HepG2 (cell line): ENCODE measurements at regions not wholly inside any gene's neighbourhood (a gene's known extent, or its start where the extent isn't known, plus 50 kb on each side); places are given as distances from the start of the nearest gene placed in this dataset.

Source experiments
- ATAC-seq: fragments of 200-7000 bp; cut with Tn5 transposase; 3 replicates; pipeline ENCODE4 v1.9.1; 2020; ENCODE audit warnings: mild to moderate bottlenecking, moderate library complexity
- BruUV-seq: library from RNA; stranded (reverse); fragments of 400-500 nt; replicated peaks from 2 replicates; lab custom pipeline; 2021; lab: Mats Ljungman, UMichigan
- CTCF ChIA-PET: fragments of 300-600 bp; formaldehyde crosslinking; extraction: SDS; loops from one replicate; lab custom pipeline; 2021; ENCODE audit warnings: low total read pairs, inconsistent platforms, low intra/inter-chr PET ratio; lab: Yijun Ruan, JAX
- POLR2A ChIA-PET: fragments of 350-600 bp; sonication (Branson Sonifier 250); formaldehyde crosslinking; loops from one replicate; lab custom pipeline; 2020; ENCODE audit warnings: antibody characterized with exemption, inconsistent platforms; lab: Yijun Ruan, JAX
- DNase-seq: peaks from one replicate; pipeline ENCODE4 v3.0.0-alpha.2; 2015; ENCODE audit warnings: low spot score
- FAIRE-seq: peaks from 3 replicates; lab custom pipeline; 2011; peaks lifted over from hg19 to GRCh38; lab: Jason Lieb, UNC
- H2AFZ ChIP-seq: one replicate; pipeline ENCODE4 v1.6.1; 2011; ENCODE audit warnings: low read length, inconsistent platforms
- H3K27ac ChIP-seq: fragments of 300-600 bp; 3 replicates; pipeline ENCODE4 v1.8.0; 2011; ENCODE audit warnings: mixed run types, mild to moderate bottlenecking, mixed read lengths, low read length, inconsistent platforms; ENCODE audit not compliant: insufficient read depth; ENCODE audit errors: extremely low read length
- H3K27me3 ChIP-seq, 2 experiments: fragments of 200-600 bp in 1 of 2; 2 replicates in 1 of 2; 3 replicates in 1 of 2; pipeline versions ENCODE4 v1.6.0 to v1.8.0; 2011; ENCODE audit warnings: low read length in 2 of 2, mild to moderate bottlenecking in 2 of 2, moderate library complexity in 2 of 2, inconsistent platforms in 1 of 2; ENCODE audit not compliant: insufficient read depth in 2 of 2, control insufficient read depth in 1 of 2
- H3K36me3 ChIP-seq, 2 experiments: fragments of 200-600 bp in 1 of 2; replicated peaks in 1 of 2; 2 replicates in 1 of 2; 3 replicates in 1 of 2; pipeline versions ENCODE4 v1.5.1 to v1.8.0; 2011; ENCODE audit warnings: low read length in 2 of 2, inconsistent platforms in 1 of 2; ENCODE audit not compliant: insufficient read depth in 2 of 2, control insufficient read depth in 1 of 2
- H3K4me1 ChIP-seq: 2 replicates; pipeline ENCODE4 v1.5.1; 2012; ENCODE audit warnings: low read length, inconsistent platforms; ENCODE audit not compliant: insufficient read depth
- H3K4me2 ChIP-seq: 2 replicates; pipeline ENCODE4 v1.6.0; 2011; ENCODE audit warnings: low read depth, low read length, inconsistent platforms
- H3K4me3 ChIP-seq, 3 experiments: fragments of 200-600 bp in 1 of 3; sonication (generic), shearing (Covaris generic) in 1 of 3; replicated peaks in 1 of 3; 2 replicates each; pipeline ENCODE4 v1.5.1; 2011 to 2016; ENCODE audit warnings: low read length in 3 of 3, inconsistent platforms in 2 of 3, low read depth in 2 of 3, mild to moderate bottlenecking in 2 of 3, control low read depth in 1 of 3, mixed read lengths in 1 of 3; ENCODE audit not compliant: insufficient read depth in 1 of 3
- H3K79me2 ChIP-seq: one replicate; pipeline ENCODE4 v1.6.1; 2011; ENCODE audit warnings: low read length, inconsistent platforms; ENCODE audit not compliant: insufficient read depth
- H3K9ac ChIP-seq: 2 replicates; pipeline ENCODE4 v1.6.0; 2011; ENCODE audit warnings: mild to moderate bottlenecking, low read depth, low read length, inconsistent platforms; ENCODE audit not compliant: insufficient read depth
- H3K9me3 ChIP-seq: 2 replicates; pipeline ENCODE4 v1.5.1; 2012; ENCODE audit warnings: mild to moderate bottlenecking, low read length
- H4K20me1 ChIP-seq: 2 replicates; pipeline ENCODE4 v1.6.0; 2011; ENCODE audit warnings: inconsistent platforms, mild to moderate bottlenecking, low read length, moderate library complexity; ENCODE audit not compliant: insufficient read depth
- ATRX ChIP-seq: sonication (generic); formaldehyde crosslinking; IDR thresholded peaks from 2 replicates; pipeline ENCODE4 v1.4.0; 2020; ENCODE audit warnings: missing genetic modification reagents, borderline replicate concordance
- DR1 ChIP-seq: sonication (generic); formaldehyde crosslinking; IDR thresholded peaks from 2 replicates; pipeline ENCODE4 v1.8.0; 2021; ENCODE audit warnings: mild to moderate bottlenecking, missing genetic modification reagents, inconsistent platforms
- HNF1B ChIP-seq: sonication (generic); formaldehyde crosslinking; IDR thresholded peaks from 2 replicates; pipeline ENCODE4 v1.5.1; 2020; ENCODE audit warnings: mild to moderate bottlenecking, moderate library complexity, missing genetic modification reagents
- IKZF4 ChIP-seq: sonication (generic); formaldehyde crosslinking; IDR thresholded peaks from 2 replicates; pipeline ENCODE4 v1.5.1; 2020; ENCODE audit warnings: borderline replicate concordance, mild to moderate bottlenecking, low read depth, missing genetic modification reagents; ENCODE audit errors: not compliant biosample characterization
- JDP2 ChIP-seq: sonication (generic); formaldehyde crosslinking; IDR thresholded peaks from 2 replicates; pipeline ENCODE4 v1.8.1; 2022; ENCODE audit warnings: missing genetic modification reagents, borderline replicate concordance
- MAFG ChIP-seq: sonication (generic); formaldehyde crosslinking; IDR thresholded peaks from 2 replicates; pipeline ENCODE4 v1.5.1; 2020; ENCODE audit warnings: mild to moderate bottlenecking, missing genetic modification reagents
- NFATC3 ChIP-seq: sonication (generic); formaldehyde crosslinking; IDR thresholded peaks from 2 replicates; pipeline ENCODE4 v1.5.1; 2020; ENCODE audit warnings: mild to moderate bottlenecking, missing genetic modification reagents
- PHF8 ChIP-seq: sonication (generic); formaldehyde crosslinking; IDR thresholded peaks from 2 replicates; pipeline ENCODE4 v1.5.0; 2020; ENCODE audit warnings: missing genetic modification reagents
- PPARG ChIP-seq: conservative IDR thresholded peaks from 2 replicates; pipeline ENCODE4 v1.6.1; 2016; ENCODE audit warnings: missing biosample characterization, missing genetic modification reagents
- SAP130 ChIP-seq: IDR thresholded peaks from 2 replicates; pipeline ENCODE4 v1.6.1; 2016; ENCODE audit warnings: low read depth
- TCF7 ChIP-seq: sonication (generic); IDR thresholded peaks from 2 replicates; pipeline ENCODE4 v1.6.1; 2016; ENCODE audit warnings: antibody characterized with exemption, low read depth
- UBTF ChIP-seq: sonication (generic); formaldehyde crosslinking; IDR thresholded peaks from 2 replicates; pipeline ENCODE4 v1.4.0; 2020; ENCODE audit warnings: mild to moderate bottlenecking, missing genetic modification reagents
- ZFP36L1 ChIP-seq: sonication (generic); formaldehyde crosslinking; IDR thresholded peaks from 2 replicates; pipeline ENCODE4 v1.8.0; 2022; ENCODE audit warnings: mild to moderate bottlenecking, missing genetic modification reagents, moderate library complexity
- ZNF276 ChIP-seq: sonication (generic); formaldehyde crosslinking; IDR thresholded peaks from 2 replicates; pipeline ENCODE4 v1.4.0; 2020; ENCODE audit warnings: mild to moderate bottlenecking, low read depth, missing genetic modification reagents
- ZNF34 ChIP-seq: sonication (generic); formaldehyde crosslinking; IDR thresholded peaks from 2 replicates; pipeline ENCODE4 v1.4.0; 2020; ENCODE audit warnings: mild to moderate bottlenecking, missing genetic modification reagents, borderline replicate concordance
- ZNF580 ChIP-seq: IDR thresholded peaks from 2 replicates; pipeline ENCODE4 v1.6.1; 2016; ENCODE audit warnings: low read depth, borderline replicate concordance
- ZNF766 ChIP-seq: sonication (generic); formaldehyde crosslinking; IDR thresholded peaks from 2 replicates; pipeline ENCODE4 v1.5.0; 2020; ENCODE audit warnings: missing genetic modification reagents, borderline replicate concordance
- ZNF782 ChIP-seq: sonication (generic); formaldehyde crosslinking; IDR thresholded peaks from 2 replicates; pipeline ENCODE4 v1.4.0; 2020; ENCODE audit warnings: missing genetic modification reagents, mild to moderate bottlenecking, borderline replicate concordance
- ZNF792 ChIP-seq: IDR thresholded peaks from 2 replicates; pipeline ENCODE4 v1.6.1; 2016
- ZNF839 ChIP-seq: sonication (generic); formaldehyde crosslinking; IDR thresholded peaks from 2 replicates; pipeline ENCODE4 v1.4.0; 2020; ENCODE audit warnings: missing genetic modification reagents, mild to moderate bottlenecking, borderline replicate concordance
- WGBS: methylation state at CpG from one replicate; pipeline ENCODE4 v1.1.6; 2017; ENCODE audit warnings: low lambda C conversion rate; 5-methylcytosine and 5-hydroxymethylcytosine counted together
- in situ Hi-C: cut with HindIII; loops from 2 replicates; pipeline ENCODE4 v1.10.0; 2017; ENCODE audit warnings: low pct_unique_long_range_greater_than_20kb; ENCODE audit not compliant: extremely low pct_ligation_motif_present
- intact Hi-C: fragments of 100-400 bp; cut with micrococcal nuclease; formaldehyde crosslinking; loops from one replicate; pipeline ENCODE4 v1.10.0; 2022; ENCODE audit not compliant: unreplicated experiment
- TF ChIP-seq, protein P1 (sequence below): sonication (generic); formaldehyde crosslinking; IDR thresholded peaks from 2 replicates; pipeline ENCODE4 v1.8.1; 2023; ENCODE audit warnings: missing genetic modification reagents, mild to moderate bottlenecking, borderline replicate concordance

DNA sequence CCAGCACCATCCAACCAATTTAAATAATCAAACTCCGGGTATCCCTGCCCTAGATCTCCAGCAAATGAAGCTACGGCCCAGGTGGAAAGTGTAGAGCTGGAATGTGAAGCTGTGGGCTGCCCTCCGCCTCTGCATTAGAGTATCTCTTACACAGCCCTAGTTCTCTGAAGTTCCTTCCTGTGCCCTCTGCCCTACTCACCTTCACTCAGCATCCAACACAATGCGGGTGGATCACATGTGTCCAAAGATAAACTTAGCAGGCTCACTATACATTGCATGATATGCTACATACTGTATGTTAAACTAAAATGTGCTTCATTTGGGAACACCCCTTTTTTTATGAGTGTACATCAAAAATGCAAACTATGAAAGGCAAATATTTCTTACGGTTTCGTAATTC, 70.0 kb upstream of the RAD23B start:
- Histone ChIP-seq H3K9ac (no peak overlapping the region), H3K27me3 (no peaks in the 10 kb centered on the region), H3K4me1 (peaks cover 28% of the 10 kb centered on the region), H3K9me3 (no peaks in the 10 kb centered on the region), H3K4me2 (peak overlapping the region; percentile 50), H3K4me3 (no peak overlapping the region), H3K36me3 (no peaks in the 10 kb centered on the region), H3K27ac (no peak overlapping the region), H2AFZ (no peak overlapping the region), H4K20me1 (no peaks in the 10 kb centered on the region), H3K79me2 (no peaks in the 10 kb centered on the region)
- DNase-seq (peak; percentile 59), ATAC-seq (peak; percentile 95), FAIRE-seq (peak; percentile 48)
- BruUV-seq: no TSS peak
- ChIA-PET CTCF (no interaction called here), POLR2A (no interaction called here)
- intact Hi-C loops (no loop called here), in situ Hi-C loops (no loop called here)
- 2% methylated on average over 6 of the region's 6 CpGs for WGBS
- TF ChIP-seq DR1 (CRISPR knock-in tag) (no peak), ZNF766 (CRISPR knock-in tag) (no peak), ZFP36L1 (CRISPR knock-in tag) (no peak), ZNF580 (no peak), JDP2 (CRISPR knock-in tag) (no peak), ZNF276 (CRISPR knock-in tag) (no peak), SAP130 (CRISPR knock-in tag) (no peak), UBTF (CRISPR knock-in tag) (no peak), HNF1B (no peak), ATRX (CRISPR knock-in tag) (no peak), ZNF34 (CRISPR knock-in tag) (no peak), ZNF792 (CRISPR knock-in tag) (no peak), PHF8 (CRISPR knock-in tag) (no peak), ZNF839 (no peak), IKZF4 (CRISPR knock-in tag) (no peak), MAFG (CRISPR knock-in tag) (no peak), TCF7 (0 out of 2 replicates have a peak, but pooled peaks have one; percentile 24), ZNF782 (CRISPR knock-in tag) (no peak), PPARG (CRISPR knock-in tag) (peak; percentile 95), NFATC3 (CRISPR knock-in tag) (no peak)
- TF ChIP-seq, protein P1, sequence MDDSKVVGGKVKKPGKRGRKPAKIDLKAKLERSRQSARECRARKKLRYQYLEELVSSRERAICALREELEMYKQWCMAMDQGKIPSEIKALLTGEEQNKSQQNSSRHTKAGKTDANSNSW (CRISPR knock-in tag): no peak
